ENCODE measurements at regions not wholly inside any gene's neighbourhood (a gene's known extent, or its start where the extent isn't known, plus 50 kb on each side); places are given as distances from the start of the nearest gene placed in this dataset.

GRCh38 chr11:92790926-92791616 is 178.4 kb upstream of the MTNR1B start (continued):
- TF ChIP-seq CTCF (IDR thresholded peaks at IDR 0.05), result no peak
- no peak for TF ChIP-seq JUNB (IDR thresholded peaks at IDR 0.05)
- TF ChIP-seq EHF (CRISPR knock-in tag; IDR thresholded peaks at IDR 0.05), result no peak
- no peak for TF ChIP-seq RNF2 (IDR thresholded peaks at IDR 0.05; ENCODE audit: borderline replicate concordance, low read depth)

- POLR2A ChIA-PET, result no interaction called here
- TF ChIP-seq CTCF (IDR thresholded peaks at IDR 0.05), result no peak
- no peak for TF ChIP-seq FOXS1 (CRISPR knock-in tag; IDR thresholded peaks at IDR 0.05)
- no peak for TF ChIP-seq EHMT2 (IDR thresholded peaks at IDR 0.05; ENCODE audit: low read depth)
- TF ChIP-seq PBX3 (IDR thresholded peaks at IDR 0.05), result no peak
- no peak for TF ChIP-seq POLR2AphosphoS2 (conservative IDR thresholded peaks at IDR 0.05; ENCODE audit: low read length)
- no peak for TF ChIP-seq BHLHE40 (IDR thresholded peaks at IDR 0.05; ENCODE audit: low read depth, low read length)
- no peak for TF ChIP-seq KDM1A (IDR thresholded peaks at IDR 0.05; ENCODE audit: low read depth)
- no peak for TF ChIP-seq CHD4 (IDR thresholded peaks at IDR 0.05; ENCODE audit: borderline replicate concordance)
- no peak for TF ChIP-seq ZSCAN20 (CRISPR knock-in tag; IDR thresholded peaks at IDR 0.05)
- no peak for TF ChIP-seq GATA3 (IDR thresholded peaks at IDR 0.05; ENCODE audit: borderline replicate concordance)
- no peak for TF ChIP-seq ATOH8 (CRISPR knock-in tag; IDR thresholded peaks at IDR 0.05; ENCODE audit: low read depth)
- Histone ChIP-seq H3K4me2 (no peak overlapping the region), H3K27ac (no peak overlapping the region), H3K9me3 (no peaks in the 10 kb centered on the region), H3K4me3 (no peak overlapping the region), H3K4me1 (0 out of 3 replicates have a peak, but pooled peaks cover 5% of the 10 kb centered on the region)
- ATAC-seq (no peak), DNase-seq (ENCODE audit: low read depth in 1 of 2, low spot score in 1 of 2) (no peak), FAIRE-seq (no peak)
- CTCF ChIA-PET, result no interaction called here
- WGBS (ENCODE audit: missing lambda C conversion rate), result 32% methylated on average over 3 of the region's 3 CpGs
These were observed 177.6 kb upstream of the MTNR1B start for GRCh38 chr11:92791886-92792285.

- DNase-seq (ENCODE audit: low read depth in 1 of 2, low spot score in 1 of 2), result no peak
- 0 out of 3 replicates have a peak, but pooled peaks cover 5% of the 10 kb centered on the region for H3K4me1 ChIP-seq
- TF ChIP-seq MAZ (IDR thresholded peaks at IDR 0.05; ENCODE audit: borderline replicate concordance, low read depth, low read length) (no peak), EHMT2 (IDR thresholded peaks at IDR 0.05; ENCODE audit: low read depth) (no peak), EHF (CRISPR knock-in tag; IDR thresholded peaks at IDR 0.05) (no peak)
- ChIA-PET POLR2A (no interaction called here), CTCF (no interaction called here)
- H3K9me3 ChIP-seq, result no peaks in the 10 kb centered on the region
- H3K4me3 ChIP-seq, result no peak overlapping the region
- FAIRE-seq, result no peak
- no peak overlapping the region for H3K27ac ChIP-seq
- no peak overlapping the region for H3K4me2 ChIP-seq
- no peak for ATAC-seq
- WGBS (ENCODE audit: missing lambda C conversion rate), result 92% methylated on average over 4 of the region's 4 CpGs
These were observed 176.3 kb upstream of the MTNR1B start for GRCh38 chr11:92793189-92793588.
